Uterus (tissue), 2 donors: ENCODE measurements at regions not wholly inside any gene's neighbourhood (a gene's known extent, or its start where the extent isn't known, plus 50 kb on each side); places are given as distances from the start of the nearest gene placed in this dataset.

Experiments
- POLR2A ChIP-seq, 2 donors: fragments of 450-650 bp; IDR thresholded peaks; one replicate each; pipeline ENCODE4 v1.6.1; 2016; ENCODE audit warnings: antibody characterized with exemption in 2 of 2, mild to moderate bottlenecking in 1 of 2, moderate library complexity in 1 of 2
- TF ChIP-seq, protein P1 (sequence below), 4 experiments: fragments of 200-600 bp in 2 of 4; fragments of 450-650 bp in 2 of 4; sonication (generic) in 2 of 4; IDR thresholded peaks; one replicate each; pipeline ENCODE4 v1.5.1; 2016 to 2019; ENCODE audit warnings: antibody characterized with exemption in 4 of 4, mild to moderate bottlenecking in 2 of 4, moderate library complexity in 1 of 4

DNA sequence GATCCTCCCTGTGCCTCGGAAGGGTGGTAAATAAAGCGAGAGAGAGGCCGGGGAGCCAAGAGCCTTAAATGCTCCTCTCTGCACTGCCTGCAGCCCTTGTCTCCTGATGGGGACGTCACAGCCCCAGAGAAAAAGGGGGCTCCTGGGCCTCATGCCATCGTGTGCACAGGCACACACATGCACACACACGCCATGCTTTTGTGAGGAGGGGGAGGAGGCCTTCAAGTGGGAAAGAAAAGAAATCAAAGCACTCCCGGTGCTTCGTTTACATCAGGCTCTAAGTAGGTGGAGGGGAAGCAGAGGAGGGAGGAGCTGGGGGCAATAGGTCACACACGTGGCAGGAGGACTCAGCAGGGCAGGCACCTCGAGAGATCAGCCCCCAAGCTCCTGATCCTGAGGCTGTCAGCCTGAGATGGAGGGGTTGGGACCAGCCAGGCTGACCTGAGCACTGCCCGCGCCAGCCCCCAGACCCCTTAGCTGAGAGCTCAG lies 68.2 kb upstream of the NECTIN1 start:
- TF ChIP-seq POLR2A (IDR thresholded peaks at IDR 0.05): no peak
- TF ChIP-seq, protein P1, sequence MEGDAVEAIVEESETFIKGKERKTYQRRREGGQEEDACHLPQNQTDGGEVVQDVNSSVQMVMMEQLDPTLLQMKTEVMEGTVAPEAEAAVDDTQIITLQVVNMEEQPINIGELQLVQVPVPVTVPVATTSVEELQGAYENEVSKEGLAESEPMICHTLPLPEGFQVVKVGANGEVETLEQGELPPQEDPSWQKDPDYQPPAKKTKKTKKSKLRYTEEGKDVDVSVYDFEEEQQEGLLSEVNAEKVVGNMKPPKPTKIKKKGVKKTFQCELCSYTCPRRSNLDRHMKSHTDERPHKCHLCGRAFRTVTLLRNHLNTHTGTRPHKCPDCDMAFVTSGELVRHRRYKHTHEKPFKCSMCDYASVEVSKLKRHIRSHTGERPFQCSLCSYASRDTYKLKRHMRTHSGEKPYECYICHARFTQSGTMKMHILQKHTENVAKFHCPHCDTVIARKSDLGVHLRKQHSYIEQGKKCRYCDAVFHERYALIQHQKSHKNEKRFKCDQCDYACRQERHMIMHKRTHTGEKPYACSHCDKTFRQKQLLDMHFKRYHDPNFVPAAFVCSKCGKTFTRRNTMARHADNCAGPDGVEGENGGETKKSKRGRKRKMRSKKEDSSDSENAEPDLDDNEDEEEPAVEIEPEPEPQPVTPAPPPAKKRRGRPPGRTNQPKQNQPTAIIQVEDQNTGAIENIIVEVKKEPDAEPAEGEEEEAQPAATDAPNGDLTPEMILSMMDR (IDR thresholded peaks at IDR 0.05): no peak
